Keratinocyte (primary cell): ENCODE measurements at regions not wholly inside any gene's neighbourhood (a gene's known extent, or its start where the extent isn't known, plus 50 kb on each side); places are given as distances from the start of the nearest gene placed in this dataset.

Source experiments
- DNase-seq: peaks from one replicate; pipeline ENCODE4 v3.0.0-alpha.2; 2011; ENCODE audit warnings: low read depth, missing footprints, low spot score
- FAIRE-seq: peaks from 2 replicates; lab custom pipeline; 2011; peaks lifted over from hg19 to GRCh38; lab: Jason Lieb, UNC
- H2AFZ ChIP-seq: 2 replicates; pipeline ENCODE4 v1.6.0; 2012; ENCODE audit warnings: low read length, control low read depth, inconsistent platforms; ENCODE audit not compliant: control insufficient read depth
- H3K27ac ChIP-seq: 2 replicates; pipeline ENCODE4 v1.5.1; 2011; ENCODE audit warnings: low read length; ENCODE audit not compliant: control insufficient read depth, insufficient read depth
- H3K27me3 ChIP-seq: 3 replicates; pipeline ENCODE4 v1.6.0; 2011; ENCODE audit warnings: low read length; ENCODE audit not compliant: control insufficient read depth, insufficient read depth; ENCODE audit errors: extremely low read depth
- H3K36me3 ChIP-seq, 2 experiments: 2 replicates in 1 of 2; 3 replicates in 1 of 2; pipeline ENCODE4 v1.5.1; 2011; ENCODE audit warnings: low read length in 2 of 2, mild to moderate bottlenecking in 1 of 2; ENCODE audit not compliant: control insufficient read depth in 2 of 2, insufficient read depth in 2 of 2; ENCODE audit errors: extremely low read depth in 1 of 2
- H3K4me1 ChIP-seq: 3 replicates; pipeline ENCODE4 v1.5.1; 2011; ENCODE audit warnings: low read length; ENCODE audit not compliant: control insufficient read depth, insufficient read depth; ENCODE audit errors: extremely low read depth
- H3K4me2 ChIP-seq: 3 replicates; pipeline ENCODE4 v1.6.0; 2011; ENCODE audit warnings: low read depth, low read length; ENCODE audit not compliant: control insufficient read depth, insufficient read depth; ENCODE audit errors: extremely low read depth
- H3K4me3 ChIP-seq, 3 experiments: fragments of 200-600 bp in 1 of 3; sonication (generic) in 1 of 3; 2 replicates in 2 of 3; 3 replicates in 1 of 3; pipeline ENCODE4 v1.5.1; 2011 to 2016; ENCODE audit warnings: low read length in 3 of 3, mild to moderate bottlenecking in 3 of 3, control low read depth in 2 of 3, inconsistent platforms in 1 of 3, low read depth in 1 of 3, mixed read lengths in 1 of 3, mixed run types in 1 of 3, moderate library complexity in 1 of 3; ENCODE audit not compliant: control insufficient read depth in 2 of 3, insufficient read depth in 2 of 3; ENCODE audit errors: extremely low read depth in 1 of 3
- H3K79me2 ChIP-seq: 2 replicates; pipeline ENCODE4 v1.6.0; 2012; ENCODE audit warnings: low read length; ENCODE audit not compliant: control insufficient read depth, insufficient read depth
- H3K9ac ChIP-seq: 3 replicates; pipeline ENCODE4 v1.6.0; 2011; ENCODE audit warnings: low read length; ENCODE audit not compliant: control insufficient read depth, insufficient read depth; ENCODE audit errors: extremely low read depth
- H3K9me1 ChIP-seq: 3 replicates; pipeline ENCODE4 v1.6.0; 2011; ENCODE audit warnings: low read length; ENCODE audit not compliant: control insufficient read depth, insufficient read depth; ENCODE audit errors: extremely low read depth
- H3K9me3 ChIP-seq: 2 replicates; pipeline ENCODE4 v1.5.1; 2012; ENCODE audit warnings: low read depth, low read length; ENCODE audit not compliant: control insufficient read depth
- H4K20me1 ChIP-seq: 3 replicates; pipeline ENCODE4 v1.6.0; 2011; ENCODE audit warnings: low read length; ENCODE audit not compliant: control insufficient read depth, insufficient read depth; ENCODE audit errors: extremely low read depth
- EZH2 ChIP-seq: IDR thresholded peaks from one replicate; pipeline ENCODE4 v1.6.1; 2012; ENCODE audit warnings: inconsistent platforms, mild to moderate bottlenecking, low read length, moderate library complexity
- dilution Hi-C: fragments of 300-500 bp; cut with MboI; formaldehyde crosslinking; loops from one replicate; pipeline ENCODE4 v1.7.0; 2020; ENCODE audit warnings: low sequenced_read_pairs; ENCODE audit not compliant: extremely low pct_ligation_motif_present
- TF ChIP-seq, protein P1 (sequence below), 3 experiments: IDR thresholded peaks in 1 of 3; conservative IDR thresholded peaks in 1 of 3; optimal IDR thresholded peaks in 1 of 3; 2 replicates in 2 of 3; 3 replicates in 1 of 3; pipeline versions ENCODE3 to v1.5.1; 2011; ENCODE audit warnings: low read length in 3 of 3, mild to moderate bottlenecking in 3 of 3, moderate library complexity in 2 of 3, control low read depth in 1 of 3, inconsistent platforms in 1 of 3; ENCODE audit not compliant: insufficient read depth in 2 of 3; ENCODE audit errors: extremely low read depth in 1 of 3

DNA sequence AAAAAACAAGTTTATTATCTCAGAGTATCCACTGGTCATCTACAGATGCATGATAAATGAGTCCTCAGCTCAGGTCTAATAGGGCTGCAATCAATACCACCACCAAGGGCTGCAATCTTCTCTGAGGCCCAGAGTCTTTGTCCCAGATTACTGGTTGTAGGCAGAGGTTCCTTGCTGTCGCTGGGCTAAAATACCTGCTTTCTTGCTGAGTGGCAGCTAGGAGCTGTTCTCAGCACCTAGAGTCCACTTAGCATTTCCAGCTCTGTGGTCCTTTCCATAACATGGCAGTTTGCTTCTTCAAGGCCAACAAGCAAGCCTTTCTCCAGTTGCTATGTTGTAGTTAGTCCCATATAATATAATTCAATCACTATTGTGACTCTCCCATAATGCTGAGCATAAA, 351.3 kb downstream of the SLITRK1 start:
- no peak overlapping the region for H3K9ac ChIP-seq
- no peak overlapping the region for H2AFZ ChIP-seq
- H3K4me2 ChIP-seq: no peak overlapping the region
- H3K4me3 ChIP-seq: no peak overlapping the region
- H3K9me1 ChIP-seq: no peaks in the 10 kb centered on the region
- H3K9me3 ChIP-seq: no peaks in the 10 kb centered on the region
- no peaks in the 10 kb centered on the region for H3K27me3 ChIP-seq
- H3K79me2 ChIP-seq: no peaks in the 10 kb centered on the region
- no peaks in the 10 kb centered on the region for H4K20me1 ChIP-seq
- no peaks in the 10 kb centered on the region for H3K4me1 ChIP-seq
- H3K36me3 ChIP-seq: no peaks in the 10 kb centered on the region
- FAIRE-seq: no peak
- no peak for DNase-seq
- H3K27ac ChIP-seq: no peak overlapping the region
- dilution Hi-C loops: no loop called here
- no peak for TF ChIP-seq EZH2
- TF ChIP-seq, protein P1, sequence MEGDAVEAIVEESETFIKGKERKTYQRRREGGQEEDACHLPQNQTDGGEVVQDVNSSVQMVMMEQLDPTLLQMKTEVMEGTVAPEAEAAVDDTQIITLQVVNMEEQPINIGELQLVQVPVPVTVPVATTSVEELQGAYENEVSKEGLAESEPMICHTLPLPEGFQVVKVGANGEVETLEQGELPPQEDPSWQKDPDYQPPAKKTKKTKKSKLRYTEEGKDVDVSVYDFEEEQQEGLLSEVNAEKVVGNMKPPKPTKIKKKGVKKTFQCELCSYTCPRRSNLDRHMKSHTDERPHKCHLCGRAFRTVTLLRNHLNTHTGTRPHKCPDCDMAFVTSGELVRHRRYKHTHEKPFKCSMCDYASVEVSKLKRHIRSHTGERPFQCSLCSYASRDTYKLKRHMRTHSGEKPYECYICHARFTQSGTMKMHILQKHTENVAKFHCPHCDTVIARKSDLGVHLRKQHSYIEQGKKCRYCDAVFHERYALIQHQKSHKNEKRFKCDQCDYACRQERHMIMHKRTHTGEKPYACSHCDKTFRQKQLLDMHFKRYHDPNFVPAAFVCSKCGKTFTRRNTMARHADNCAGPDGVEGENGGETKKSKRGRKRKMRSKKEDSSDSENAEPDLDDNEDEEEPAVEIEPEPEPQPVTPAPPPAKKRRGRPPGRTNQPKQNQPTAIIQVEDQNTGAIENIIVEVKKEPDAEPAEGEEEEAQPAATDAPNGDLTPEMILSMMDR (optimal IDR thresholded peaks at IDR 0.05 in 1 of 3, IDR thresholded peaks at IDR 0.05 in 1 of 3, conservative IDR thresholded peaks at IDR 0.05 in 1 of 3; ENCODE audit: extremely low read depth in 1 of 3, insufficient read depth in 2 of 3, low read length in 3 of 3): no peak

DNA sequence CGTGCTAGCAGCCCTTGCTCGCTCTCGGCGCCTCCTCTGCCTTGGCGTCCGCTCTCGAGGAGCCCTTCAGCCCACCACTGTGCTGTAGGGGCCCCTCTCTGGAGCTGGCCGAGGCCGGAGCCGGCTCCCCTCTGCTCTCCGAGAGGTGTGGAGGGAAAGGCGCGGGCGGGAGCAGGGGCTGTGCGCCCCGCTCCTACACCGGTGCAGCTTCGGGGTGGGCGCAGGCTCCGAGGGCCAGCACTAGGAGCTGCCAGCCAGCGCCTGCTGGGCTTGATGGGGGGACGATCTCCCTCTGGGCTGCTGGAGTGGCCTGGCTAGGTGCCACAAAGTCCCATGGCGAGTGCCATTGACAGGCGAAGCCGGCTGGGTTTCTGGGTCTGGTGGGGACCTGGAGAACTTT, 365.5 kb downstream of the SLITRK1 start:
- H3K79me2 ChIP-seq: no peaks in the 10 kb centered on the region
- FAIRE-seq: no peak
- no peak overlapping the region for H3K4me3 ChIP-seq
- H3K9me1 ChIP-seq: no peaks in the 10 kb centered on the region
- no peak for DNase-seq
- TF ChIP-seq EZH2: no peak
- TF ChIP-seq, protein P1 (optimal IDR thresholded peaks at IDR 0.05 in 1 of 3, IDR thresholded peaks at IDR 0.05 in 1 of 3, conservative IDR thresholded peaks at IDR 0.05 in 1 of 3; ENCODE audit: extremely low read depth in 1 of 3, insufficient read depth in 2 of 3, low read length in 3 of 3): no peak
- no peaks in the 10 kb centered on the region for H3K36me3 ChIP-seq
- no peak overlapping the region for H3K27ac ChIP-seq
- H3K4me2 ChIP-seq: no peak overlapping the region
- H3K9ac ChIP-seq: no peak overlapping the region
- H3K9me3 ChIP-seq: no peaks in the 10 kb centered on the region
- H3K4me1 ChIP-seq: no peaks in the 10 kb centered on the region
- no peaks in the 10 kb centered on the region for H4K20me1 ChIP-seq
- no peaks in the 10 kb centered on the region for H3K27me3 ChIP-seq
- dilution Hi-C loops: no loop called here
- no peak overlapping the region for H2AFZ ChIP-seq
